ENCODE measurements at regions not wholly inside any gene's neighbourhood (a gene's known extent, or its start where the extent isn't known, plus 50 kb on each side); places are given as distances from the start of the nearest gene placed in this dataset.

DNA sequence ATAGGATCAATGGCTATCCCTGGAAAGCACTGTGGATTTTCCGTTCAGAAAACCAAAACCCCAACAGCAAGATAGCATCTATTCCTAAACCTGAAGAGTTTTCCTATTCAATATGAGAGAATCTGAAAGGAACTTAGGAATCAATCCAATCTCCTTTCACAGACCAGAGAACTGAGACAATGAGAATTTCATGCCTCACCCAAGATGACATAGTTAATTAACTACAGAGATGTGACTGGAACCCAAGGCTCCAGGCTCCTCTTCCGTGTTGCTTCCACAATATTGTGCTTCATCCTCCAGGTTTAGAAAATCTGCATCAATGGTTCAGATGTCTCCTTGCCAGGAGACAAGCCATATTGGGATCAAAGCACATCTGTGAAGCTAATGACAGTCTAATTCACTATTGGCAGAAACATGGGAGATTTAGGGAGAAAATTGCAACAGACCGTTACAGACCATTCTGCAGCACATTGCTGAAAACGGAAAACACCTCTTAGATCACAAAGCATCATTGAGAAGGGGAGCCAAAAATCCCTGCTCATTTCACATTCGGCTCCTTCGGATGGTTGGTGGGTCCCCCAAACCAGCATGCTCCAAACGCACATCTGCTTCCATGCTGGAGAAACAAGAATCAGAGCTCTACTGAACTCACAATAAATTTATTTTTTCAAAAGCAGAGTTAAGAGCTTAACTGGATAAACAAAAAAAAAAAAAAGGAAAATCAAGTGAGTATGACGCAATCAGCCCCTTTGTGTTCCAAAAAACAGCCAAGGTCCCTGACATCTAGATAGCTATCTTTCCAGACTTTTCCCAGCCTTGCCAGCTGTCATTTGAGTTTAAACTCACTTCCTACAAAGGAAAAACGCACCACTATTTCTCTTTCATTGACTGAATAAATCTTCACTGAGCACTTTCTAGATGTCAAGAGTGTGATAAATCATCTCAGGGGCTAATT, 290.3 kb downstream of the C1D start:
- Histone ChIP-seq H3K9me3 (replicated peaks; ENCODE audit: control insufficient read depth, insufficient read depth, low read length) (no peaks in the 10 kb centered on the region), H2AFZ (ENCODE audit: control insufficient read depth, low read depth, low read length) (no peak overlapping the region), H3K79me2 (ENCODE audit: control insufficient read depth, insufficient read depth, low read length) (no peaks in the 10 kb centered on the region), H3K4me2 (ENCODE audit: control insufficient read depth, insufficient read depth) (no peak overlapping the region), H3K9ac (ENCODE audit: control insufficient read depth, insufficient read depth, low read length) (no peak overlapping the region), H3K4me1 (ENCODE audit: control insufficient read depth, insufficient read depth, low read length) (no peaks in the 10 kb centered on the region), H3K27me3 (replicated peaks in 1 of 2; ENCODE audit: control insufficient read depth in 2 of 2, insufficient read depth in 2 of 2, low read length in 1 of 2) (peaks cover 0 to 4% of the 10 kb centered on the region in 2 experiments; a peak in 2 of 4 replicates), H3K27ac (ENCODE audit: control insufficient read depth, insufficient read depth) (no peak overlapping the region), H3K4me3 (no peak overlapping the region), H4K20me1 (ENCODE audit: control insufficient read depth, insufficient read depth) (no peaks in the 10 kb centered on the region), H3K36me3 (ENCODE audit: control insufficient read depth in 2 of 2, insufficient read depth in 2 of 2, low read length in 1 of 2) (no peaks in the 10 kb centered on the region)
- FAIRE-seq, result no peak
- no peak for ATAC-seq
- ChIA-PET POLR2A (no interaction called here), CTCF (interaction anchor here (0.6 to 0.7 kb wide), 2 partner anchors 426 to 444 kb away, joined by 3 to 4 read pairs; no protein-coding TSS in a partner anchor), RAD21 (ENCODE audit: unreplicated experiment) (no interaction called here), SMC1A (ENCODE audit: uncharacterized antibody, unreplicated experiment) (interaction anchor here (0.8 to 0.9 kb wide), 2 partner anchors 15 to 18 kb away, joined by 3 to 4 read pairs; no protein-coding TSS in a partner anchor)
- no TSS peak for BruUV-seq (replicated peaks)
- DNase-seq (ENCODE audit: low read depth, low spot score), result no peak
- intact Hi-C loops (cut with micrococcal nuclease; ENCODE audit: unreplicated experiment), result no loop called here
- in situ Hi-C loops (cut with MboI), result no loop called here
- 14% methylated on average over 9 of the region's 9 CpGs for WGBS (ENCODE audit: insufficient coverage, insufficient replicate concordance, low lambda C conversion rate, missing lambda C conversion rate)
- TF ChIP-seq SKIL (IDR thresholded peaks at IDR 0.05; ENCODE audit: low read depth, poor library complexity, severe bottlenecking) (no peak), MEF2A (IDR thresholded peaks at IDR 0.05; ENCODE audit: insufficient read depth, low read depth, low read length) (no peak)
- TF ChIP-seq, protein P1, sequence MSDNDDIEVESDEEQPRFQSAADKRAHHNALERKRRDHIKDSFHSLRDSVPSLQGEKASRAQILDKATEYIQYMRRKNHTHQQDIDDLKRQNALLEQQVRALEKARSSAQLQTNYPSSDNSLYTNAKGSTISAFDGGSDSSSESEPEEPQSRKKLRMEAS (IDR thresholded peaks at IDR 0.05; ENCODE audit: low read depth, low read length), result no peak

Measured in GM12878 (cell line).